ENCODE measurements at regions not wholly inside any gene's neighbourhood (a gene's known extent, or its start where the extent isn't known, plus 50 kb on each side); places are given as distances from the start of the nearest gene placed in this dataset.

- TF ChIP-seq MAX (IDR thresholded peaks at IDR 0.05; ENCODE audit: low read depth) (no peak), CTCF (IDR thresholded peaks at IDR 0.05) (no peak), EZH2phosphoT487 (IDR thresholded peaks at IDR 0.05; ENCODE audit: borderline replicate concordance, low read depth) (no peak), RAD21 (IDR thresholded peaks at IDR 0.05; ENCODE audit: low read length) (no peak), POLR2AphosphoS5 (IDR thresholded peaks at IDR 0.05; ENCODE audit: low read depth, low read length) (no peak), JUND (IDR thresholded peaks at IDR 0.05) (no peak), RXRA (IDR thresholded peaks at IDR 0.05; ENCODE audit: borderline replicate concordance, low read depth) (no peak), ELF1 (IDR thresholded peaks at IDR 0.05) (no peak), EP300 (IDR thresholded peaks at IDR 0.05; ENCODE audit: borderline replicate concordance in 1 of 2, low read depth in 1 of 2, low read length in 1 of 2) (no peak)
Measured at GRCh38 chr10:117797296-117797695, 249.4 kb downstream of the RAB11FIP2 start.

Measured in SK-N-SH (cell line).